NB4 (cell line): ENCODE measurements at regions not wholly inside any gene's neighbourhood (a gene's known extent, or its start where the extent isn't known, plus 50 kb on each side); places are given as distances from the start of the nearest gene placed in this dataset.

Experiments used
- DNase-seq: peaks from one replicate; pipeline ENCODE4 v3.0.0; 2010; ENCODE audit warnings: low read depth
- H3K4me3 ChIP-seq: one replicate; pipeline ENCODE4 v1.5.1; 2011; ENCODE audit warnings: mild to moderate bottlenecking, low read depth, low read length, moderate library complexity
- MYC ChIP-seq: IDR thresholded peaks from 2 replicates; pipeline ENCODE4 v1.6.1; 2011; ENCODE audit warnings: low read depth, low read length
- POLR2A ChIP-seq: IDR thresholded peaks from 2 replicates; pipeline ENCODE4 v1.6.1; 2011; ENCODE audit warnings: mild to moderate bottlenecking; ENCODE audit not compliant: insufficient read length; ENCODE audit errors: extremely low read depth
- TF ChIP-seq, protein P1 (sequence below): IDR thresholded peaks from 2 replicates; pipeline ENCODE4 v1.6.1; 2011; ENCODE audit warnings: low read depth, low read length
- TF ChIP-seq, protein P2 (sequence below): IDR thresholded peaks from one replicate; pipeline ENCODE4 v1.5.1; 2012; ENCODE audit warnings: low read depth, low read length

DNA sequence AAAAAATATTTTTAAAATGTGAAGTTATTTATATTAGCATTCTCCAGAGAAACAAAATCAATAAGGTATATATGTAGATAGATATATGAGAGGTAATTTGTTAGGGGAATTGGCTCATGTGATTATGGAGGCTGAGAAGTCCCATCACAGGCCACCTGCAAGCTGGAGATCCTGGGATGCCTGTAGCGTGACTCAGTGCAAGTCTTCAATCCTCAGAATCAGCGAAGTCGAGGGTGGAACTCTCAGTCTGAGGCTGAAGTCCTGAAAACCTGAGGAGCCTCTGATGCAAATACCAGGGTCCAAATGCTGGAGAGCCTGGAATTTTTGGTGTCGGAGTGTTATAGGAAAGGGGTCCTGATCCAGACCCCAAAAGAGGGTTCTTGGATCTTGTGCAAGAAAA, 658.5 kb downstream of the USP25 start:
- DNase-seq = no peak
- H3K4me3 ChIP-seq = no peak overlapping the region
- TF ChIP-seq, protein P1, sequence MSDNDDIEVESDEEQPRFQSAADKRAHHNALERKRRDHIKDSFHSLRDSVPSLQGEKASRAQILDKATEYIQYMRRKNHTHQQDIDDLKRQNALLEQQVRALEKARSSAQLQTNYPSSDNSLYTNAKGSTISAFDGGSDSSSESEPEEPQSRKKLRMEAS = no peak
- TF ChIP-seq POLR2A = no peak
- no peak for TF ChIP-seq MYC
- TF ChIP-seq, protein P2, sequence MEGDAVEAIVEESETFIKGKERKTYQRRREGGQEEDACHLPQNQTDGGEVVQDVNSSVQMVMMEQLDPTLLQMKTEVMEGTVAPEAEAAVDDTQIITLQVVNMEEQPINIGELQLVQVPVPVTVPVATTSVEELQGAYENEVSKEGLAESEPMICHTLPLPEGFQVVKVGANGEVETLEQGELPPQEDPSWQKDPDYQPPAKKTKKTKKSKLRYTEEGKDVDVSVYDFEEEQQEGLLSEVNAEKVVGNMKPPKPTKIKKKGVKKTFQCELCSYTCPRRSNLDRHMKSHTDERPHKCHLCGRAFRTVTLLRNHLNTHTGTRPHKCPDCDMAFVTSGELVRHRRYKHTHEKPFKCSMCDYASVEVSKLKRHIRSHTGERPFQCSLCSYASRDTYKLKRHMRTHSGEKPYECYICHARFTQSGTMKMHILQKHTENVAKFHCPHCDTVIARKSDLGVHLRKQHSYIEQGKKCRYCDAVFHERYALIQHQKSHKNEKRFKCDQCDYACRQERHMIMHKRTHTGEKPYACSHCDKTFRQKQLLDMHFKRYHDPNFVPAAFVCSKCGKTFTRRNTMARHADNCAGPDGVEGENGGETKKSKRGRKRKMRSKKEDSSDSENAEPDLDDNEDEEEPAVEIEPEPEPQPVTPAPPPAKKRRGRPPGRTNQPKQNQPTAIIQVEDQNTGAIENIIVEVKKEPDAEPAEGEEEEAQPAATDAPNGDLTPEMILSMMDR = no peak

DNA sequence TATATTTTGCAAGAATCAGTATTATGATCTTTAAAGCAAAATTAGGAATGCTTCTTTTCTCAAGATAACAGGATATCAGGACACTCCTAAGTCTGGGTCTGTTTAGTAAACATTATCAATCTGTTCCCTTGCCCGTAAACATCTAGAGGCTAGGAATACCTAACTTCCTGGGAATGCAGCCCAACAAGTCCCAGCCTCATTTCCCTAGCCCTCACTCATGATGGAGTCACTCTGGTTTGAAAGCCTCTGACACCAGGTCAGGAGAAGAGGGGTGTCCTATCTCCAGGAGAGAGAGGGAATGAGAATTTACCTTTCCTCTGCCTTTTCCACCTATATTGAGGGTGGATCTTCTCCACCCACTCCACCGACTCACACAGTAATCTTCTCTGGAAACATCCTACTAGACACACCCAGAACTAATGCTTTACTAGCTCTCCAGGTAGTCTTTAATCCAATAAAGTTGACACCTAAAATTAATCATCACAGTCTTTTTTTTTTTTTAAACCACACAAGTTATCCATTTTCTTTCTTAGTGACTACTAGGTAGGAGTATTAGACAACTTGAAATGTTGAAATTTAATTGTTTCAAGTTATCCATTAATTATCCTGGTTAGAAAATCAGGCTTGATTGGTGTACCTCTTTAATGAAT, 659.3 kb downstream of the USP25 start:
- TF ChIP-seq, protein P1 = no peak
- no peak for TF ChIP-seq POLR2A
- DNase-seq = no peak
- no peak overlapping the region for H3K4me3 ChIP-seq

DNA sequence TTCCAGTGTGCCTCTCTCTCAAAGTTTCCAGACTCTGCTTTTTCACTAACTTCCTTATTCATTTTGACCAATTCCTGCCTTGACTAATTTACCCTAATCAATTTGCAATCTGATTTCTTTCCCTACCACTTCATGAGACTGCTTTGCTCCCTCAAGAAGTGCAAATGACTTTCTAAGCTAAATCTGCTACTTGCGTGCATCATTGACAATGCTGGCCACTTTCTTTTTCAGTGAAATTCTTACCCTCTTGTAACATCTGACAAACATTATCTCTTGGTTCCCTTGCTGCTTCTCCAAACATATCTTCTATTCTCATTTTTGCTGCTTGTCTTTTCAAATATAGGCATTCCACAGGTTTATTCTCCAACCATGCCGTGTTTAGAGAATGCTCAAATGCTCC, 659.9 kb downstream of the USP25 start:
- no peak overlapping the region for H3K4me3 ChIP-seq
- no peak for TF ChIP-seq POLR2A
- DNase-seq = no peak

DNA sequence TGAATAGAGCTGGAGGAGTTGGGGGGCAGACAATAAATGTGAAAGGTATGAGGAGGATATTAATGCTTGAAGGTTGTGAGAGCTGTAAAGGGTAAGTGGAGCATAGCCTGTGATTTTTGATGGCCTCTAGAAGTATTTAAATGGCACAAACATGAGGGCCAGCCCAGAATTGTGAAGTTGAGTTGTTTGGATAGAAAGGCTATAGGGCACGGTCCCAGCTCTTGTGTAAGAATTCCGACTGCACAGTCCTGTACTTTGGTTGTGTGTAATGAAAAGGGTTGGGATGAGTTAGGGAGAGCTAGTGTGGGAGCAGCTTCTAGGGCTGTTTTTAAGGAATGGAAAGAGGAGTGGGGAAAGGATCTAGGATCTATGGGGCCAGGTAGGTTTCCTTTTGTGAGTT, 665.5 kb downstream of the USP25 start:
- no peak overlapping the region for H3K4me3 ChIP-seq
- DNase-seq = no peak
- TF ChIP-seq, protein P1 = no peak
- TF ChIP-seq MYC (no peak), POLR2A (no peak)
- TF ChIP-seq, protein P2 = no peak

DNA sequence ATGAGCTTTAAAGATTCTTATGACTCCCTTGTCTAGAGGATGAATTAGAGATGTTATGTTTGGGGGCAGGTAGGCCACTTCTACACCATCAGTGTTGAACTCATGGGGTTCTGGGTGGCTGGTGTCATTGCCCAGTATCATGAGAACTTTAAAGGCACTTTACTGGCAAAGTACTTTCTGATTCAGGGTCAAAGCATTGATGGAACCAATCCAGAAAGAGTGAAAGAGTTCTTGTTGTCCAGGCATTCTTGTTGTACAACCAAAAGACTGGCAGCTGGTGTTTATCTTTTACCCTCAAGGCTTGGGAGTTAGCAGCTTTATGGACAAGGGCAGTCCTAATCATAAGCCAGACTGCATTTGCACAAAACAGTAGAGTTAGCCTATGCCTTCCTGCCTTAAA, 673.0 kb downstream of the USP25 start:
- TF ChIP-seq, protein P2 = no peak
- TF ChIP-seq MYC (no peak), POLR2A (no peak)
- TF ChIP-seq, protein P1 = no peak
- no peak for DNase-seq
- no peak overlapping the region for H3K4me3 ChIP-seq

DNA sequence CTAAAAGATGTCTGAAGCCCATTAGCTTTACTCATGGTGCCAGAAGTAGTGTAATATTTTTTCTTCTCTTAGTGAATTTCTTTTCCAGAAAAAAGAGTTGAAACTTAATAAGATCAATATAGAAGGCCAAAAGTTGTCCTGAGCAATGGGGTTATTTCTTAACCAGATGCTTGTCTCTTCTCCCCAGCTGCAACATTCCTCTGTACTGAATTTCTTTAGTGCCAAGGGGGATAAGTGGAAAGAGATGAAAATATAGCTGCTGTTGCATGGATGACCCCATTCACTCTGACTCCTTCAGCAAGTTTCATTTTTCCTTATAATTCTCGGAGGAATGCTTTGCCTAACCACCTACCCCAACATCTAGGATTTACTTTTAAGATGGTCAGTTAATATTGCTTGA, 675.0 kb downstream of the USP25 start:
- no peak overlapping the region for H3K4me3 ChIP-seq
- no peak for DNase-seq
- TF ChIP-seq, protein P1 = no peak
- TF ChIP-seq, protein P2 = no peak
- TF ChIP-seq MYC (no peak), POLR2A (no peak)

DNA sequence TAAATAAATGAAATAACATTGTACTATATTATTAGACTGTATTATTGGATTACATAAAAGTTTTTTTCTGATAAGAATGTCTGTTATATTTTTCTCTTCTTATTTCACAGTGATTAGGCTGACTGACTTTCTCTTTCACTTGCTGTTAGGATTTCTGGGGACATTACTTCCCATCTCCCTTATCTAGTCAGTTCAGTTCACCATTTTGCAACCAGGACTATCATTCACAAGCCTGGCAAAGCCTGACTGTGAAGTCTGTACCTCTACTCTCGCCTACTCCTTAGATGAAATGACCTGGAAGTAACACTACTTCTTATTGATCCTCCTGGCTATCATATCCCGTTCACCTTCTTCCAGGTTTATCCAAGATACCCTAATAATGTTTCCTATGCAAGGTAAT, 676.6 kb downstream of the USP25 start:
- H3K4me3 ChIP-seq = no peak overlapping the region
- DNase-seq = no peak
- TF ChIP-seq, protein P2 = no peak
- TF ChIP-seq MYC = no peak
- TF ChIP-seq, protein P1 = no peak
- no peak for TF ChIP-seq POLR2A
